ENCODE measurements at regions not wholly inside any gene's neighbourhood (a gene's known extent, or its start where the extent isn't known, plus 50 kb on each side); places are given as distances from the start of the nearest gene placed in this dataset.

DNA sequence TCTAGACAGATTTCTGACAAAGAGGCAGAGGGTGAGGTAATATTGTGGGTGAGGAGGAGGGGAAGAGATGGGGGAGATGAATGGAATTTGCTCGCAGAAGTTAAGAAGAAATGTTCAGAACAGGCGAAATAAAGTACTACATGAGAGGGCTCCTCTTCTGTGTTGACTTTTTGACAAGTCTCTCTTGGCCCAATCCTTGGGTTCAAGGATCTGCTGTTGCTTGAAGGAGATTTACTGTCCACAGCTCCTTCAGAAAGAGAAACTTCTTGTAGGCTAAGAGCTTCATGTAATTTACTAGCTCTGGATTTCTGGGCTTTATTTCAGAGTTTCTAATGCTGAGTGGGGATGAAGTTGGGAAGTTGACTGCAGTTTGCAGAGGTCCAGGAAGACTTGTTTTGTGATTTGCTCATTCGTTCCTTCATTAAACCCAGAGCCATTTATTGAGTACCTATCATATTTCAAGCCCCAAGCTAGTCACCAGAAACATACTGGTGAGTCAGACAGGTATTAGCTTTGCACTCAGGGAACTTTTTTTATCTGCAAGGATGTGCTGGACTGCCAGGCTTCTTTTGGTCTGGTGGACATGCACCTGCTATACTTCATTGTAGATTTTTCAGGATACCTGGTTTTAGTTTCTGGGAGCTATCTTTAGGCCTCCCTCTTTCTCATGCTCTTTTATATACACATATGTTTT, 402.9 kb upstream of the CLINT1 start:
- no peak for DNase-seq
- no peaks in the 10 kb centered on the region for H3K36me3 ChIP-seq
- no peak overlapping the region for H3K4me3 ChIP-seq
- ATAC-seq, result no peak
- in situ Hi-C loops (cut with MboI; ENCODE audit: low sequenced_read_pairs in 4 of 4), result no loop called here
- no peak overlapping the region for H3K27ac ChIP-seq
- no peaks in the 10 kb centered on the region for H3K4me1 ChIP-seq
- intact Hi-C loops (cut with DNase I; ENCODE audit: low total_unique reads), result no loop called here
- no peaks in the 10 kb centered on the region for H3K27me3 ChIP-seq
- H3K9me3 ChIP-seq, result no peaks in the 10 kb centered on the region
- TF ChIP-seq, protein P1, sequence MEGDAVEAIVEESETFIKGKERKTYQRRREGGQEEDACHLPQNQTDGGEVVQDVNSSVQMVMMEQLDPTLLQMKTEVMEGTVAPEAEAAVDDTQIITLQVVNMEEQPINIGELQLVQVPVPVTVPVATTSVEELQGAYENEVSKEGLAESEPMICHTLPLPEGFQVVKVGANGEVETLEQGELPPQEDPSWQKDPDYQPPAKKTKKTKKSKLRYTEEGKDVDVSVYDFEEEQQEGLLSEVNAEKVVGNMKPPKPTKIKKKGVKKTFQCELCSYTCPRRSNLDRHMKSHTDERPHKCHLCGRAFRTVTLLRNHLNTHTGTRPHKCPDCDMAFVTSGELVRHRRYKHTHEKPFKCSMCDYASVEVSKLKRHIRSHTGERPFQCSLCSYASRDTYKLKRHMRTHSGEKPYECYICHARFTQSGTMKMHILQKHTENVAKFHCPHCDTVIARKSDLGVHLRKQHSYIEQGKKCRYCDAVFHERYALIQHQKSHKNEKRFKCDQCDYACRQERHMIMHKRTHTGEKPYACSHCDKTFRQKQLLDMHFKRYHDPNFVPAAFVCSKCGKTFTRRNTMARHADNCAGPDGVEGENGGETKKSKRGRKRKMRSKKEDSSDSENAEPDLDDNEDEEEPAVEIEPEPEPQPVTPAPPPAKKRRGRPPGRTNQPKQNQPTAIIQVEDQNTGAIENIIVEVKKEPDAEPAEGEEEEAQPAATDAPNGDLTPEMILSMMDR (IDR thresholded peaks at IDR 0.05 in 4 of 5, conservative IDR thresholded peaks at IDR 0.05 in 1 of 5), result no peak
- TF ChIP-seq POLR2A (IDR thresholded peaks at IDR 0.05), result no peak

DNA sequence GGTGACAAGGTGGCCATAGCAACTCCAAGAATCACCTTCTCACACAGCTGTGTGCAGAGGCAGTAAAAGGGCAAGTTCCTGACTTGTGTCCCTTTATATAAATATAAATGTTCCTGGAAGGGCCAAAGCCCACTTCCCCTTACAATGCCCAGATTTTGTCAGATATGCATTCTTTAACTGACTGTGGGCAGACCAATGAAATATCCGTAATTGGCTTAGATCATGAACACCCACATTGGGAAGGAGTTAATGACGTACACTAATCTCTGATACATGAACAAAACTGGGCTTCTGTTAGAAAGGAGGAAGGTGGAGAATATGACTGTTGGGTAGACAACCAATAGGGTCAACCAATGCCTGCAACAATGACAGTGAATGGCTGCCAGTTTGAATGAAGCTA, 397.2 kb upstream of the CLINT1 start:
- intact Hi-C loops (cut with DNase I; ENCODE audit: low total_unique reads), result no loop called here
- in situ Hi-C loops (cut with MboI; ENCODE audit: low sequenced_read_pairs in 4 of 4), result no loop called here
- Histone ChIP-seq H3K27me3 (no peaks in the 10 kb centered on the region), H3K4me3 (no peak overlapping the region), H3K36me3 (no peaks in the 10 kb centered on the region), H3K4me1 (no peaks in the 10 kb centered on the region), H3K9me3 (no peaks in the 10 kb centered on the region), H3K27ac (no peak overlapping the region)
- ATAC-seq (no peak), DNase-seq (no peak)
- TF ChIP-seq, protein P1 (IDR thresholded peaks at IDR 0.05 in 4 of 5, conservative IDR thresholded peaks at IDR 0.05 in 1 of 5), result no peak
- TF ChIP-seq POLR2A (IDR thresholded peaks at IDR 0.05), result no peak

DNA sequence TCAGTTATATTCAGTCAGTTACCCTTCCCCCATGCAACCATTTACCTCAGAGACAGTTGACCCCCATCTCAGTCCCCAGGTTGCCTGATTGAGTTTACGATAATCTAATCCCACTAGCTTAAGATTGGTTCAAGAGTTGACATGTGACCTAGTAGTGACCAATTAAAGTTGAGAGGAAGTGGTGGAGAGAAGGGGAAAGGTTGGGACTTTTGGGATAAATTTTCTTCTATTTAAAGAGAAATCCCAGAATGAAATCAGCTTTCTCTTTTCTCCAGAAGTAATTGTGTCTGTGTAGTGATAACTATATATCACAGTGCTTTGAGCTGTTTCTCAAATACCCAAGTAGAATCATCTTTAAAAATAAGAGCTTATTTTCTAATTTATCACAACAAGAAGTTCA, 396.7 kb upstream of the CLINT1 start:
- ATAC-seq (no peak), DNase-seq (no peak)
- TF ChIP-seq, protein P1 (IDR thresholded peaks at IDR 0.05 in 4 of 5, conservative IDR thresholded peaks at IDR 0.05 in 1 of 5), result no peak
- TF ChIP-seq POLR2A (IDR thresholded peaks at IDR 0.05), result no peak
- intact Hi-C loops (cut with DNase I; ENCODE audit: low total_unique reads), result no loop called here
- Histone ChIP-seq H3K36me3 (no peaks in the 10 kb centered on the region), H3K4me3 (no peak overlapping the region), H3K9me3 (no peaks in the 10 kb centered on the region), H3K4me1 (no peaks in the 10 kb centered on the region), H3K27me3 (no peaks in the 10 kb centered on the region), H3K27ac (no peak overlapping the region)
- in situ Hi-C loops (cut with MboI; ENCODE audit: low sequenced_read_pairs in 4 of 4), result no loop called here

DNA sequence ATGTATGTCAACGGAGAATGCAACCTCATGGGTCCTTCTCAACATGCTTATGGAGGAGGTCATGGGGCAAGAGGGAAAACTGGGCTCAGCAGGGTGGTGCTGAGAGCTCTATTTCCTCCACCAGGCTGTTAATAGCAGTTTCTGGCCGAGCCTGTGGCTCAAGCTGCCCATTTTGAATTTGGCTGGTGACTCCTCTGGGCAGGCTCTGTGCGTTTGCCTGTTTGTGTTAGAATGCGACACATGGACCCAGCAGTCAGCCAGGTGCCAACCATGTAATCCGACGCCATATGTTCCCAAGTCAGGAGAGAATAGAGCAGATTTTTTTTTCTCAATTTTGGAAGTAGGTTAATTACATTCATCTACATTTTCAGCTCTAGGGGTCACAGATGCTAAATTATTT, 387.7 kb upstream of the CLINT1 start:
- no peak for DNase-seq
- H3K27me3 ChIP-seq, result no peaks in the 10 kb centered on the region
- H3K9me3 ChIP-seq, result no peaks in the 10 kb centered on the region
- in situ Hi-C loops (cut with MboI; ENCODE audit: low sequenced_read_pairs in 4 of 4), result no loop called here
- TF ChIP-seq POLR2A (IDR thresholded peaks at IDR 0.05), result no peak
- TF ChIP-seq, protein P1 (IDR thresholded peaks at IDR 0.05 in 4 of 5, conservative IDR thresholded peaks at IDR 0.05 in 1 of 5), result no peak
- no peaks in the 10 kb centered on the region for H3K36me3 ChIP-seq
- no peak overlapping the region for H3K27ac ChIP-seq
- intact Hi-C loops (cut with DNase I; ENCODE audit: low total_unique reads), result no loop called here
- H3K4me1 ChIP-seq, result no peaks in the 10 kb centered on the region
- no peak for ATAC-seq
- H3K4me3 ChIP-seq, result no peak overlapping the region

DNA sequence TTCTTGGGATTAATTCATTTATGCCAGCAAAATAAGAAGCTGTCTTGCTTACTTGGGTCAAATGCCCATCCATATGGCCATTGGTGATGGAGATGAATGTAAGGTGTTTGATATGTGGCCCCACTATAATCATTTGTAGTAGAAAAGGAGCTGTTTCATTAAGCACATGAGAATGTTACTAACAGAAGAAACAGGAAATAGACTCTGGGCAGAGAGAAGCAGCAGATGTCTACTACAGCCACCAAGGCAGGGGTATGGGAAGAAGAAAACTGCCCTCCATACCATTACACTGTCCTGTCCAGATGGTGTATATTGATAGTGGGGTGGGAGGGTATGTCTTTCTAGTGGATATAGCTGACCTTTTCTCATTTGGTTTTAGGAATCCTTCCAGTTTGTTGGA, 386.6 kb upstream of the CLINT1 start:
- Histone ChIP-seq H3K27ac (no peak overlapping the region), H3K4me1 (no peaks in the 10 kb centered on the region), H3K9me3 (no peaks in the 10 kb centered on the region), H3K36me3 (no peaks in the 10 kb centered on the region), H3K4me3 (no peak overlapping the region), H3K27me3 (no peaks in the 10 kb centered on the region)
- TF ChIP-seq, protein P1 (IDR thresholded peaks at IDR 0.05 in 4 of 5, conservative IDR thresholded peaks at IDR 0.05 in 1 of 5), result no peak
- TF ChIP-seq POLR2A (IDR thresholded peaks at IDR 0.05), result no peak
- in situ Hi-C loops (cut with MboI; ENCODE audit: low sequenced_read_pairs in 4 of 4) (no loop called here), intact Hi-C loops (cut with DNase I; ENCODE audit: low total_unique reads) (no loop called here)
- no peak for DNase-seq
- no peak for ATAC-seq

Measured in gastrocnemius medialis (tissue), 4 donors.